GM19467 (cell line): ENCODE measurements at regions not wholly inside any gene's neighbourhood (a gene's known extent, or its start where the extent isn't known, plus 50 kb on each side); places are given as distances from the start of the nearest gene placed in this dataset.
"Not testable (repeated sequence)": the region's sequence is repeated elsewhere in the genome, so short reads cannot be mapped to it uniquely, and the experiment has no call there.

ENCODE experiments used
- ATAC-seq: cut with Tn5 transposase; IDR thresholded peaks from one replicate; pipeline ENCODE4 v1.9.1; 2021; ENCODE audit warnings: mild to moderate bottlenecking, moderate library complexity; ENCODE audit not compliant: unreplicated experiment

DNA sequence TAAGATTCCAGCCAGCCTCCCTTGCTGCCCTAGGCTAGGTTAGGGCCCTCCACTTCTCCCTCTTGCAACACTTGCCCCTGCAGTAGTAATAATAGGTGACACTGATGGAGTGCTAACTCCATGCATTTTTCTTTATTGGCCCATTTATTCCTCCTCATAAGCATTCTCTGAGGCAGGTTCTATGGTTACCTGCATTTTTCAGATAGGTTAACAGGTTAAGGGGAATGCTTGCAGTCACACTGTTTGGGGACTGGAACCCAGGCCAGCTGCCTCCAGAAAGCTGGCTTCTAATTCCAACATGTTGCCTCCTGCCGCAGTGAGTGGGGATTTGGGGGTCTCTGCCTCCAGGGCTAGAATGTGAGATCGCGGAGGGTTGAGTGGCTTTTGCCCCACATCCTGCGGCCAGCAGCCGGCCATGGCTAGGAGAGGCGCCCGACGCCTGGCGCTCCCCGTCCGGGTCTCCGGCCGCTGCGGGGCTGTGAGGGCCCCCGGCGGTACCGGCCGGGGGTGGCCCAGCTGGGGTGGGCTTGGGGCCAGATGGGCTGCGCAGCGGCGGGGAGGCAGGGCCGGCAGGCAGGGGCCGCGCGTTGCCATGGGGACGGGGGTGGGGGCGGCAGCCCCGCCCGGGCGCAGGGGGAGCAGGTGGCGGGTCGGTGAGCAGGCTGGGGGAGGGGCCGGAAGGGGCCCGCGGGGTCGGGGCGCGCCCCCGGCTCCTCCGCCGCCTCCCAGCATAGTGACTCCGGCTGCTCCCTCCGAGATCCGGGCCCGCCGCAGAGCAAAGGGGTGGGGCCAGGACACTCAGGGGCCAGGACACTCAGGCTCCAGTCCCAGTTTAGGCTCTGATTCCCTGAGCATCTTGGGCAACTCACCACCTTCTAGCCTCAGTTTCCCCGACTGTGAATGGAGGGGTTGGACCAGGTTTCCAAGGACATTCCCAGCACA is 68.4 kb upstream of the SSBP3 start:
- no peak for ATAC-seq

DNA sequence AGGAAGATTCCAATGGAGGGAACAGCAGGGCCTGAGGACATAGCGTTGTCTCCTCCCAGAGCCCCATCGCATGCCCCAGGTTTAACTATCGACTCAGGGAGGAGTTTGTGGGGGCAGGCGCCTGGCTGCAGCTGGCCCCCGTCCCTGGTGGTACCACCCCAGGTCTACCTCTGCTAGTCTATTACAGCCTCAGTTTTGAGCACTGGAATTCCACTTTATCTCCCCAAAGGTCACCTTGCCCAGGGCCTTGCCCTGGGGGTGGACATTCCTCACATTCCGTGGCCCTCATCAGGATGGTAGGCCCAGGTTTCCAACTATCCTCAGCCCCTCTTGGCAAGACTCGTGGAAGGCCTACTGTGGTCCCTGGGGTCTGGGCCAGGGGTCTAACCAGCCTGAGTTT is 65.4 kb upstream of the SSBP3 start:
- ATAC-seq: no peak

GRCh38 chr1:54469444-54469843 is 63.2 kb upstream of the SSBP3 start:
- not testable (repeated sequence) for ATAC-seq

DNA sequence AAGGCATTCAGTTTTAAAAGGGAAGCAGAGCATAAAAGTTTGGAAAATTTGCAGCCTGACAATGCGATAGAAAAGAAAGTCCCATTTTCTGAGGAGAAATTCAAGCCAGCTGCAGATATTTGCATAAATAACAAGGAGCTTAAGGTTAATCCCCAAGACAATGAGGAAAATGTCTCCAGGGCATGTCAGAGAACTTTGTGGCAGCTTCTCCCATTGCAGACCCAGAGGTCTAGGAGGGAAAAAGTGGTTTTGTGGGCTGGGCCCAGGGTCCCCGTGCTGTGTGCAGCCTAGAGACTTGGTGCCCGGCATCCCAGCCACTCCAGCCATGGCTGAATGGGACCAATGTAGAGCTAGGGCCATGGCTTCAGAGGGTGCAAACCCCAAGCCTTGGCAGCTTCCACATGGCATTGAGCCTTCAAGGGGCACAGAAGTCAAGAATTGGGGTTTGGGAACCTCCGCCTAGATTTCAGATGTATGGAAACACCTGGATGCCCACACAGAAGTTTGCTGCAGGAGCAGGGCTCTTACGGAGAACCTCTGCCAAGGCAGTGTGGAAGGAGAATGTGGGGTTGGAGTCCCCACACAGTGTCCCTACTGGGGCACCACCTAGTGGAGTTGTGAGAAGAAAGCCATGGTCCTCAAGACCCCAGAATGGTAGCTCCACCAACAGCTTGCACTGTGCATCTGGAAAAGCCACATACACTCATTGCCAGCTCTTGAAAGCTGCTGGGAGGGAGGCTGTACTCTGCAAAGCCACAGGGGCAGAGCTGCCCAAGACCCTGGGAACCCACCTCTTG is 62.3 kb upstream of the SSBP3 start:
- ATAC-seq: not testable (repeated sequence)

GRCh38 chr1:54465351-54465811 is 59.2 kb upstream of the SSBP3 start:
- no peak for ATAC-seq

GRCh38 chr1:54464477-54465146 is 58.4 kb upstream of the SSBP3 start:
- no peak for ATAC-seq

DNA sequence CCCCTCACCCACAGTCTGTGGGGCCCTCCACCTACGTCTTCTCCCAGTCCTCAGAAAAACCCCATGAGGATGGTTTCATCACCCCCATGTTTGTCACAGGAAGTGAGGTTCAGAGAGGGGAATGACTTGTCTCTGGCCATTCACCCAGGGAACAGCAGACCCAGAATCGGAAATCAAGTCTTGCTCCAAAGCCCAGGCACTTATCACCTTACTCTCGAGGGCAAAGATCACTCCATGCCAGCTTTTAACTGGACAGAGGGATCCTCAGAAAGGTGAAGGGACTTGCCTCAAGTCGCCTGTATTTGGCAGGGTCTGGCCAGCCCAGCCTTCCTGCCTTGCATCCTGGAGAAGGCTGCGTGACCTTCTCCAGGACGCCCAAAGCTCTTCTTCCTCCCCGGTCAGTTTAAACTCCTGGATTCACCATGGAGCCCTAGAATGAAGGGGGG is 57.9 kb upstream of the SSBP3 start:
- ATAC-seq: no peak

- no peak for ATAC-seq
Observed at GRCh38 chr1:54463259-54464030, 57.3 kb upstream of the SSBP3 start.

GRCh38 chr1:54462597-54463258 is 56.5 kb upstream of the SSBP3 start:
- no peak for ATAC-seq

- no peak for ATAC-seq
Observed at GRCh38 chr1:54461731-54462596, 55.8 kb upstream of the SSBP3 start.

DNA sequence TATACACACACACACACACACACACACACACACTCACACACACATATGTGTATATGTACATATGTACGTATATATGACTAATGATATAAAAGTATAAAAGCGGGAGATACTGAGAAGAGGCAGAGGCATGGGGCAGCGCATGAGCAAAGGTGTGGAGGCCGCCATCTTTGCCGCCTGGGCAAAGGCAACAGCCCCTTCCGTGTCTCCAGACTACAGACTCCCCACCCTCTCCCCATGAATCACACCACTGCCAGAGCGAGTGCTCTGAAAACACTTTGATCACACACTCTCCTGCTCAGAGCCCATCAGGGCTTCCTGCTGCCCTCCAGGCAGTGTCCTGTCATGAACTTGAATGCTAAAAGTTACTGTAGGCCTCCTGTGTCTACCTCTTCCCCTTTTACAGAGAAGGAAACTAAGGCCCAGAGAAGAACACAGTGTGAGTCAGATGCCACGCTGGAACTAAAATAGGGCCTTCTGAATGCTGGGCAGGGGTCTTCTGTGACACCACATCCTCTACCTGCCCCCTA is 54.7 kb upstream of the SSBP3 start:
- no peak for ATAC-seq

DNA sequence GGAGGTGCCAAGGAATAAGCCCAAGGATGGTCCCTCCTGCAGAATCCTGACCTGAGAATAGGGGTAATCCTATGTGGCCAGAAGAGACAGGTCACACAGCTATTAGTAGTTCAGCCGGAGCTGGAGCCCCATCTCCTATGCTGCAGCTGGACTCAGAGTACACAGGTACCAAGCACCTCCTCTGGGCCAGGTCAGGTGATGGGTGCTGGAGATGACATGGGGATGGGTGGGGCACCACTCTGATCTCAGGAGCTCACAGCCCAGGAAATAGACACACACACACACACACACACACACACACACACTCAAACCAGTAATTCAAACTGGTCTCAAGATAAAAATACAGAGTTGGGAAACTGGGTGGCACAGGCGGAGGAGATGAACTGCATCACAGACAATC is 54.2 kb upstream of the SSBP3 start:
- ATAC-seq: no peak

- no peak for ATAC-seq
Observed at GRCh38 chr1:54459726-54460191, 53.6 kb upstream of the SSBP3 start.

GRCh38 chr1:54459140-54459539 is 52.9 kb upstream of the SSBP3 start:
- ATAC-seq: no peak

DNA sequence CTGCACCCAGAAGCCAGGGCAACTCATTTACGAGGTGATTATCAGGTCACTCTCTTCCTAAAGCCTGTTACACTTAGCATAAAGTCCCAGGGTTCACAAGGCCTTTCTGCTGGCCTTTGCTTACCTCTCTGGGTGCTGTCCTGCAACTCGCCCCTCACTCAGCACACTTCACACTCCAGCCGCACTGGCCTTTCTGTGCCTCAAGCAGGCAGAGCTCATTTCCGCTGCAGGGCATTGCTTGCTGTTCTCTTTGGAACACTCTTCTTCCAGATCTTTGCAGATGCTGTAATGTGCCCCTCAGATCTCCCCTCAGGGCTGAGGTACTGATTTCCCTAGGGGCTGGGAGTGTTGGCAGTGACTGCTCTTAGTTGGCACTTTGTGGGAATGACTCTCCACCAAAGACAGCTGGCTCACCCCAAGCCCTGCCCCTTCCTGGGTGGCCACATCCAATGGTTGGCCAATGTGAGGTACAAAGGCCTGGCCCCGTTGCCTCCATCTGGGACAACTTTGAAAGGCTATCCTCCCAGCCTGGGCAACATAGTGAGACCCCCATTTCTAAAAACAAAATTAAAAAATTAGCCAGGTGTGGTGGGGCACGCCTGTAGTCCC is 50.8 kb upstream of the SSBP3 start:
- no peak for ATAC-seq

GRCh38 chr1:54456361-54456760 is 50.2 kb upstream of the SSBP3 start:
- no peak for ATAC-seq
